SK-N-SH treated with all-trans-retinoic acid at 6 μM for 48 hours (cell line): ENCODE measurements at regions not wholly inside any gene's neighbourhood (a gene's known extent, or its start where the extent isn't known, plus 50 kb on each side); places are given as distances from the start of the nearest gene placed in this dataset.

ENCODE experiments used
- ATAC-seq: fragments of 200-7000 bp; cut with Tn5 transposase; 3 replicates; pipeline ENCODE4 v1.9.1; 2020; ENCODE audit warnings: mild to moderate bottlenecking, moderate library complexity
- ARNTL ChIP-seq: fragments of 450-650 bp; formaldehyde crosslinking; IDR thresholded peaks from 2 replicates; pipeline ENCODE4 v1.5.0; 2020; ENCODE audit warnings: low read depth, mild to moderate bottlenecking, moderate library complexity, borderline replicate concordance
- BACH2 ChIP-seq: fragments of 250-450 bp; sonication (Bioruptor Pico); IDR thresholded peaks from 2 replicates; pipeline ENCODE4 v1.9.0; 2021; ENCODE audit warnings: mild to moderate bottlenecking, borderline replicate concordance
- CSDC2 ChIP-seq: fragments of 250-450 bp; sonication (Bioruptor Pico); IDR thresholded peaks from 2 replicates; pipeline ENCODE4 v1.5.0; 2020; ENCODE audit warnings: mild to moderate bottlenecking, moderate library complexity
- ESRRG ChIP-seq: fragments of 250-450 bp; sonication (Bioruptor Pico); IDR thresholded peaks from 2 replicates; pipeline ENCODE4 v1.6.1; 2021; ENCODE audit warnings: mild to moderate bottlenecking
- GLIS3 ChIP-seq: fragments of 250-450 bp; sonication (Bioruptor Pico); IDR thresholded peaks from 2 replicates; pipeline ENCODE4 v1.5.0; 2020; ENCODE audit warnings: mild to moderate bottlenecking, moderate library complexity
- ISL1 ChIP-seq: fragments of 250-450 bp; sonication (Bioruptor Pico); IDR thresholded peaks from 2 replicates; pipeline ENCODE4 v2.1.2; 2022; ENCODE audit warnings: mild to moderate bottlenecking, moderate library complexity
- OSR1 ChIP-seq: fragments of 250-450 bp; sonication (Bioruptor Pico); IDR thresholded peaks from 2 replicates; pipeline ENCODE4 v1.8.0; 2022; ENCODE audit warnings: moderate library complexity, mild to moderate bottlenecking, inconsistent platforms
- PPARA ChIP-seq: fragments of 250-450 bp; sonication (Bioruptor Pico); IDR thresholded peaks from 2 replicates; pipeline ENCODE4 v1.5.0; 2020; ENCODE audit warnings: mild to moderate bottlenecking, borderline replicate concordance
- RARB ChIP-seq: fragments of 250-450 bp; sonication (Bioruptor Pico); IDR thresholded peaks from 2 replicates; pipeline ENCODE4 v1.8.0; 2021; ENCODE audit warnings: mild to moderate bottlenecking, moderate library complexity
- SNAI2 ChIP-seq: fragments of 250-450 bp; sonication (Bioruptor Pico); IDR thresholded peaks from 2 replicates; pipeline ENCODE4 v1.5.0; 2020; ENCODE audit warnings: mild to moderate bottlenecking, moderate library complexity
- TCF4 ChIP-seq: fragments of 250-450 bp; sonication (Bioruptor Pico); IDR thresholded peaks from 2 replicates; pipeline ENCODE4 v1.8.0; 2021; ENCODE audit warnings: mild to moderate bottlenecking, moderate library complexity, borderline replicate concordance
- TOX ChIP-seq: fragments of 250-450 bp; sonication (Bioruptor Pico); IDR thresholded peaks from 2 replicates; pipeline ENCODE4 v1.8.0; 2021; ENCODE audit warnings: mild to moderate bottlenecking, moderate library complexity, borderline replicate concordance
- ZC3H10 ChIP-seq: fragments of 250-450 bp; sonication (Bioruptor Pico); IDR thresholded peaks from 2 replicates; pipeline ENCODE4 v1.5.1; 2021; ENCODE audit warnings: mild to moderate bottlenecking, moderate library complexity
- ZFP30 ChIP-seq: fragments of 450-650 bp; formaldehyde crosslinking; IDR thresholded peaks from 2 replicates; pipeline ENCODE4 v1.5.0; 2022; ENCODE audit warnings: mild to moderate bottlenecking, moderate library complexity
- ZNF565 ChIP-seq: fragments of 450-650 bp; formaldehyde crosslinking; conservative IDR thresholded peaks from 2 replicates; pipeline ENCODE4 v1.5.0; 2020; ENCODE audit warnings: low read depth, mild to moderate bottlenecking, moderate library complexity
- ZNF70 ChIP-seq: fragments of 450-650 bp; formaldehyde crosslinking; IDR thresholded peaks from 2 replicates; pipeline ENCODE4 v1.5.0; 2020; ENCODE audit warnings: mild to moderate bottlenecking, moderate library complexity
- ZNF8 ChIP-seq: fragments of 450-650 bp; formaldehyde crosslinking; IDR thresholded peaks from 2 replicates; pipeline ENCODE4 v1.5.0; 2020; ENCODE audit warnings: mild to moderate bottlenecking, moderate library complexity
- TF ChIP-seq, protein P1 (sequence below): fragments of 250-450 bp; sonication (Bioruptor Pico); IDR thresholded peaks from 2 replicates; pipeline ENCODE4 v1.5.0; 2020; ENCODE audit warnings: mild to moderate bottlenecking, moderate library complexity
- TF ChIP-seq, protein P2 (sequence below): fragments of 250-450 bp; sonication (Bioruptor Pico); IDR thresholded peaks from 2 replicates; pipeline ENCODE4 v1.5.1; 2021; ENCODE audit warnings: mild to moderate bottlenecking, moderate library complexity
- TF ChIP-seq, protein P3 (sequence below): fragments of 250-450 bp; sonication (Bioruptor Pico); IDR thresholded peaks from 2 replicates; pipeline ENCODE4 v1.8.0; 2021; ENCODE audit warnings: low read depth, mild to moderate bottlenecking, moderate library complexity, borderline replicate concordance
- TF ChIP-seq, protein P4 (sequence below): fragments of 250-450 bp; sonication (Bioruptor Pico); IDR thresholded peaks from 2 replicates; pipeline ENCODE4 v1.8.0; 2020; ENCODE audit warnings: mild to moderate bottlenecking, moderate library complexity, borderline replicate concordance
- TF ChIP-seq, protein P5 (sequence below): fragments of 250-450 bp; sonication (Bioruptor Pico); IDR thresholded peaks from 2 replicates; pipeline ENCODE4 v1.5.1; 2020; ENCODE audit warnings: low read depth, mild to moderate bottlenecking, moderate library complexity

DNA sequence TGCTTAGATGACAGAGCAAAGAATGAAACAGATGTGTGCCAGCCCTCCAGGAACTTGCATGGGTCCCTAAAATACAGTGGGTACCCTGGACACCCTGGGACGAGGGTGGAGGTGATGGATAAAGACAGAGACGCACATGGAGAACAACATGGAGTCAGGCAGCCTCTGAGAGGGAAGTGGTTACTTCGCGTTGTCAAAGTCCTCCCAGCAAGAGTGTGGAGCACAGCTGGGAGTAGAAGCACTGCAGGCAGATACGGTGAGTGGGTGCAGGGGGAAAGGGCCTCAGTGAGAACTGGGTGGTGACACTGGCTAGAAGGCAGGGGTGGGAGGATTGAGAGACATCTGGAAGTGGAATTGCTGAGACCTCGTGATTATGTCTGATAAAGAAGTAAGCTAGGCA is 70.8 kb upstream of the PRR20G start:
- no peak for TF ChIP-seq ZNF8 (CRISPR knock-in tag)
- no peak for TF ChIP-seq PPARA (CRISPR knock-in tag)
- no peak for TF ChIP-seq ZFP30 (CRISPR knock-in tag)
- TF ChIP-seq ESRRG (CRISPR knock-in tag), result no peak
- no peak for TF ChIP-seq SNAI2 (CRISPR knock-in tag)
- TF ChIP-seq, protein P1, sequence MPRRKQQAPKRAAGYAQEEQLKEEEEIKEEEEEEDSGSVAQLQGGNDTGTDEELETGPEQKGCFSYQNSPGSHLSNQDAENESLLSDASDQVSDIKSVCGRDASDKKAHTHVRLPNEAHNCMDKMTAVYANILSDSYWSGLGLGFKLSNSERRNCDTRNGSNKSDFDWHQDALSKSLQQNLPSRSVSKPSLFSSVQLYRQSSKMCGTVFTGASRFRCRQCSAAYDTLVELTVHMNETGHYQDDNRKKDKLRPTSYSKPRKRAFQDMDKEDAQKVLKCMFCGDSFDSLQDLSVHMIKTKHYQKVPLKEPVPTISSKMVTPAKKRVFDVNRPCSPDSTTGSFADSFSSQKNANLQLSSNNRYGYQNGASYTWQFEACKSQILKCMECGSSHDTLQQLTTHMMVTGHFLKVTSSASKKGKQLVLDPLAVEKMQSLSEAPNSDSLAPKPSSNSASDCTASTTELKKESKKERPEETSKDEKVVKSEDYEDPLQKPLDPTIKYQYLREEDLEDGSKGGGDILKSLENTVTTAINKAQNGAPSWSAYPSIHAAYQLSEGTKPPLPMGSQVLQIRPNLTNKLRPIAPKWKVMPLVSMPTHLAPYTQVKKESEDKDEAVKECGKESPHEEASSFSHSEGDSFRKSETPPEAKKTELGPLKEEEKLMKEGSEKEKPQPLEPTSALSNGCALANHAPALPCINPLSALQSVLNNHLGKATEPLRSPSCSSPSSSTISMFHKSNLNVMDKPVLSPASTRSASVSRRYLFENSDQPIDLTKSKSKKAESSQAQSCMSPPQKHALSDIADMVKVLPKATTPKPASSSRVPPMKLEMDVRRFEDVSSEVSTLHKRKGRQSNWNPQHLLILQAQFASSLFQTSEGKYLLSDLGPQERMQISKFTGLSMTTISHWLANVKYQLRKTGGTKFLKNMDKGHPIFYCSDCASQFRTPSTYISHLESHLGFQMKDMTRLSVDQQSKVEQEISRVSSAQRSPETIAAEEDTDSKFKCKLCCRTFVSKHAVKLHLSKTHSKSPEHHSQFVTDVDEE, result no peak
- TF ChIP-seq OSR1 (CRISPR knock-in tag), result no peak
- no peak for TF ChIP-seq CSDC2 (CRISPR knock-in tag)
- TF ChIP-seq, protein P2, sequence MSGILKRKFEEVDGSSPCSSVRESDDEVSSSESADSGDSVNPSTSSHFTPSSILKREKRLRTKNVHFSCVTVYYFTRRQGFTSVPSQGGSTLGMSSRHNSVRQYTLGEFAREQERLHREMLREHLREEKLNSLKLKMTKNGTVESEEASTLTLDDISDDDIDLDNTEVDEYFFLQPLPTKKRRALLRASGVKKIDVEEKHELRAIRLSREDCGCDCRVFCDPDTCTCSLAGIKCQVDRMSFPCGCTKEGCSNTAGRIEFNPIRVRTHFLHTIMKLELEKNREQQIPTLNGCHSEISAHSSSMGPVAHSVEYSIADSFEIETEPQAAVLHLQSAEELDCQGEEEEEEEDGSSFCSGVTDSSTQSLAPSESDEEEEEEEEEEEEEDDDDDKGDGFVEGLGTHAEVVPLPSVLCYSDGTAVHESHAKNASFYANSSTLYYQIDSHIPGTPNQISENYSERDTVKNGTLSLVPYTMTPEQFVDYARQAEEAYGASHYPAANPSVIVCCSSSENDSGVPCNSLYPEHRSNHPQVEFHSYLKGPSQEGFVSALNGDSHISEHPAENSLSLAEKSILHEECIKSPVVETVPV (CRISPR knock-in tag), result no peak
- TF ChIP-seq, protein P3, sequence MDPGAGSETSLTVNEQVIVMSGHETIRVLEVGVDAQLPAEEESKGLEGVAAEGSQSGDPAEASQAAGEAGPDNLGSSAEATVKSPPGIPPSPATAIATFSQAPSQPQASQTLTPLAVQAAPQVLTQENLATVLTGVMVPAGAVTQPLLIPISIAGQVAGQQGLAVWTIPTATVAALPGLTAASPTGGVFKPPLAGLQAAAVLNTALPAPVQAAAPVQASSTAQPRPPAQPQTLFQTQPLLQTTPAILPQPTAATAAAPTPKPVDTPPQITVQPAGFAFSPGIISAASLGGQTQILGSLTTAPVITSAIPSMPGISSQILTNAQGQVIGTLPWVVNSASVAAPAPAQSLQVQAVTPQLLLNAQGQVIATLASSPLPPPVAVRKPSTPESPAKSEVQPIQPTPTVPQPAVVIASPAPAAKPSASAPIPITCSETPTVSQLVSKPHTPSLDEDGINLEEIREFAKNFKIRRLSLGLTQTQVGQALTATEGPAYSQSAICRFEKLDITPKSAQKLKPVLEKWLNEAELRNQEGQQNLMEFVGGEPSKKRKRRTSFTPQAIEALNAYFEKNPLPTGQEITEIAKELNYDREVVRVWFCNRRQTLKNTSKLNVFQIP, result no peak
- no peak for TF ChIP-seq GLIS3 (CRISPR knock-in tag)
- no peak for TF ChIP-seq ISL1
- TF ChIP-seq, protein P4, sequence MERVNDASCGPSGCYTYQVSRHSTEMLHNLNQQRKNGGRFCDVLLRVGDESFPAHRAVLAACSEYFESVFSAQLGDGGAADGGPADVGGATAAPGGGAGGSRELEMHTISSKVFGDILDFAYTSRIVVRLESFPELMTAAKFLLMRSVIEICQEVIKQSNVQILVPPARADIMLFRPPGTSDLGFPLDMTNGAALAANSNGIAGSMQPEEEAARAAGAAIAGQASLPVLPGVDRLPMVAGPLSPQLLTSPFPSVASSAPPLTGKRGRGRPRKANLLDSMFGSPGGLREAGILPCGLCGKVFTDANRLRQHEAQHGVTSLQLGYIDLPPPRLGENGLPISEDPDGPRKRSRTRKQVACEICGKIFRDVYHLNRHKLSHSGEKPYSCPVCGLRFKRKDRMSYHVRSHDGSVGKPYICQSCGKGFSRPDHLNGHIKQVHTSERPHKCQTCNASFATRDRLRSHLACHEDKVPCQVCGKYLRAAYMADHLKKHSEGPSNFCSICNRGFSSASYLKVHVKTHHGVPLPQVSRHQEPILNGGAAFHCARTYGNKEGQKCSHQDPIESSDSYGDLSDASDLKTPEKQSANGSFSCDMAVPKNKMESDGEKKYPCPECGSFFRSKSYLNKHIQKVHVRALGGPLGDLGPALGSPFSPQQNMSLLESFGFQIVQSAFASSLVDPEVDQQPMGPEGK (CRISPR knock-in tag), result no peak
- TF ChIP-seq TOX, result no peak
- TF ChIP-seq ZNF70 (CRISPR knock-in tag), result no peak
- TF ChIP-seq, protein P5, sequence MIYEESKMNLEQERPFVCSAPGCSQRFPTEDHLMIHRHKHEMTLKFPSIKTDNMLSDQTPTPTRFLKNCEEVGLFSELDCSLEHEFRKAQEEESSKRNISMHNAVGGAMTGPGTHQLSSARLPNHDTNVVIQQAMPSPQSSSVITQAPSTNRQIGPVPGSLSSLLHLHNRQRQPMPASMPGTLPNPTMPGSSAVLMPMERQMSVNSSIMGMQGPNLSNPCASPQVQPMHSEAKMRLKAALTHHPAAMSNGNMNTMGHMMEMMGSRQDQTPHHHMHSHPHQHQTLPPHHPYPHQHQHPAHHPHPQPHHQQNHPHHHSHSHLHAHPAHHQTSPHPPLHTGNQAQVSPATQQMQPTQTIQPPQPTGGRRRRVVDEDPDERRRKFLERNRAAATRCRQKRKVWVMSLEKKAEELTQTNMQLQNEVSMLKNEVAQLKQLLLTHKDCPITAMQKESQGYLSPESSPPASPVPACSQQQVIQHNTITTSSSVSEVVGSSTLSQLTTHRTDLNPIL (CRISPR knock-in tag), result no peak
- no peak for TF ChIP-seq ZNF565 (CRISPR knock-in tag)
- no peak for TF ChIP-seq TCF4
- no peak for TF ChIP-seq ARNTL (CRISPR knock-in tag)
- no peak for TF ChIP-seq RARB (CRISPR knock-in tag)
- no peak for ATAC-seq

DNA sequence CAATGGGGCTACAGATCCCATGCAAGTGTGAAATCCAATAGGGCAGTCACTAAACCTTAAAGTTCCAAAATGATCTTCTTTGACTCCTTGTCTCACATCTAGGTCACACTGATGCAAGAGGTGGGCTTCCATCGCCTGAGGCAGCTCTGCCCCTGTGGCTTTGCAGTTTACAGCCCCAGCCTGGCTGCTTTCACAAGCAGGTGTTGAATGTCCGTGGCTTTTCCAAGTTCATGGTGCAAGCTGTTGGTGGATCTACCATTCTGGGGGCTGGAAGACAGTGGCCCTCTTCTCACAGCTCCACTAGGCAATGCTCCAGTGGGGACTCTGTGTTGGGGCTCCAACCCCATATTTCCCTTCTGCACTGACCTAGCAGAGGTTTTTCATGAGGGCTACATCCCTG is 68.5 kb upstream of the PRR20G start:
- TF ChIP-seq ESRRG (CRISPR knock-in tag), result no peak
- no peak for TF ChIP-seq SNAI2 (CRISPR knock-in tag)
- no peak for TF ChIP-seq ZFP30 (CRISPR knock-in tag)
- no peak for TF ChIP-seq PPARA (CRISPR knock-in tag)
- no peak for TF ChIP-seq TOX
- TF ChIP-seq RARB (CRISPR knock-in tag), result no peak
- TF ChIP-seq ZC3H10 (CRISPR knock-in tag), result no peak
- TF ChIP-seq ZNF565 (CRISPR knock-in tag), result no peak
- TF ChIP-seq OSR1 (CRISPR knock-in tag), result no peak
- no peak for TF ChIP-seq ARNTL (CRISPR knock-in tag)
- TF ChIP-seq, protein P3, result no peak
- TF ChIP-seq BACH2, result no peak
- TF ChIP-seq, all 23 proteins: peak for 0
- no peak for ATAC-seq
